ENCODE measurements at regions not wholly inside any gene's neighbourhood (a gene's known extent, or its start where the extent isn't known, plus 50 kb on each side); places are given as distances from the start of the nearest gene placed in this dataset.

DNA sequence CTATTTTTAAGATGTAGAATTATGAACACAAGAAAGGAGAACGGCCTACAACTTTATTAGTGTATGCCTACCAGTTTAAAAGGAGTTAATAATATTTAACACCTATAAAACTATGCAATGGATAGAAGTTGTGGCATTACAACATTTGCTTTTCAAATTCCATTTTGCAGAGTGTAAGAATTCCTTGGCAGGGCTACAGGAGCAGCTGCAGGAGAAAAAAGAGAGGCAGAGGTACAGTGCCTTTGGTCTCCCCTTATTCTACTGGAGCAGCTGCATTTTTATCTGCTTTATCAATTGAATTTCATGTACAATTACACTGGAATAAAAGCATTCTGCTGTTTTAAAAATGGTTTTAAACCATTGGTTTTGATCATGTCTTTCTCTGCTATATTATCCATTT lies 145.7 kb upstream of the KCNH8 start:
- H3K27me3 ChIP-seq (replicated peaks in 1 of 4; ENCODE audit: control insufficient read depth in 3 of 4, extremely low read depth in 1 of 4, insufficient read depth in 3 of 4, low read length in 3 of 4): no peaks in the 10 kb centered on the region
- no peak overlapping the region for H3K18ac ChIP-seq (ENCODE audit: extremely low read depth, low read length)
- POLR2A ChIA-PET (ENCODE audit: partially characterized antibody): no interaction called here
- CTCF ChIA-PET (ENCODE audit: partially characterized antibody): interaction anchor here (1.6 kb wide), 1 partner anchor 155 kb away, joined by 6 read pairs; no protein-coding TSS in a partner anchor
- no peak overlapping the region for H2BK20ac ChIP-seq (ENCODE audit: low read length)
- no peaks in the 10 kb centered on the region for H3K79me1 ChIP-seq (ENCODE audit: low read depth, low read length)
- no peak overlapping the region for H3K4ac ChIP-seq (replicated peaks; ENCODE audit: insufficient read length, low read depth, low read length)
- H3K56ac ChIP-seq (replicated peaks; ENCODE audit: insufficient read length, low read depth, low read length): no peak overlapping the region
- H3K14ac ChIP-seq (ENCODE audit: insufficient read length): no peak overlapping the region
- no peak overlapping the region for H2BK15ac ChIP-seq (ENCODE audit: low read length)
- H2AK5ac ChIP-seq (ENCODE audit: low read depth, low read length): no peak overlapping the region
- no peaks in the 10 kb centered on the region for H3K4me1 ChIP-seq (replicated peaks in 1 of 4; ENCODE audit: control insufficient read depth in 3 of 4, insufficient read depth in 4 of 4, low read length in 3 of 4)
- no peak overlapping the region for H3K9ac ChIP-seq (replicated peaks in 1 of 4; ENCODE audit: extremely low read depth in 1 of 4, low read depth in 3 of 4, low read length in 3 of 4)
- H3K4me3 ChIP-seq (ENCODE audit: extremely low read depth in 1 of 4, insufficient read depth in 2 of 4, low read depth in 3 of 4, low read length in 4 of 4): no peak overlapping the region
- no peak overlapping the region for H2AFZ ChIP-seq (ENCODE audit: low read length)
- no peak for TF ChIP-seq GTF2F1 (IDR thresholded peaks at IDR 0.05; ENCODE audit: borderline replicate concordance, low read depth, low read length)
- no peak for TF ChIP-seq CEBPB (IDR thresholded peaks at IDR 0.05; ENCODE audit: low read depth, low read length)
- TF ChIP-seq, protein P1, sequence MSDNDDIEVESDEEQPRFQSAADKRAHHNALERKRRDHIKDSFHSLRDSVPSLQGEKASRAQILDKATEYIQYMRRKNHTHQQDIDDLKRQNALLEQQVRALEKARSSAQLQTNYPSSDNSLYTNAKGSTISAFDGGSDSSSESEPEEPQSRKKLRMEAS (IDR thresholded peaks at IDR 0.05): no peak
- no peak for TF ChIP-seq TEAD4 (IDR thresholded peaks at IDR 0.05; ENCODE audit: low read depth, low read length)
- TF ChIP-seq SUZ12 (IDR thresholded peaks at IDR 0.05; ENCODE audit: low read length): no peak
- no peak for TF ChIP-seq POU5F1 (IDR thresholded peaks at IDR 0.05; ENCODE audit: low read depth, low read length)
- no peaks in the 10 kb centered on the region for H4K20me1 ChIP-seq (replicated peaks in 1 of 2; ENCODE audit: control insufficient read depth in 1 of 2, insufficient read depth in 2 of 2, low read length in 2 of 2)
- no peak overlapping the region for H3K27ac ChIP-seq (ENCODE audit: low read depth, low read length)
- no peak overlapping the region for H2BK5ac ChIP-seq (ENCODE audit: low read depth, low read length)
- H3K23me2 ChIP-seq (ENCODE audit: low read depth, low read length): no peaks in the 10 kb centered on the region
- no peak overlapping the region for H2BK120ac ChIP-seq (replicated peaks; ENCODE audit: low read depth, low read length)
- H3K9me3 ChIP-seq (ENCODE audit: insufficient read depth in 2 of 2, low read depth in 1 of 2, low read length in 1 of 2): no peaks in the 10 kb centered on the region
- DNase-seq (ENCODE audit: low read depth in 1 of 2, low spot score in 2 of 2): no peak
- no peak overlapping the region for H4K8ac ChIP-seq (ENCODE audit: extremely low read depth, insufficient read depth, low read length)
- FAIRE-seq: no peak
- 88% methylated on average over 1 of the region's 1 CpG; no CpG with 5 or more reads in 1 of the 2 experiments for WGBS, 2 experiments (ENCODE audit: extremely low coverage in 1 of 2, insufficient coverage in 1 of 2, insufficient read length in 1 of 2, insufficient replicate concordance in 2 of 2, low coverage in 1 of 2, low lambda C conversion rate in 2 of 2, missing lambda C conversion rate in 1 of 2)
- H3K4me2 ChIP-seq (ENCODE audit: insufficient read depth in 1 of 2, low read depth in 2 of 2, low read length in 2 of 2): no peak overlapping the region
- no peaks in the 10 kb centered on the region for H3K79me2 ChIP-seq (ENCODE audit: control insufficient read depth in 1 of 2, insufficient read depth in 2 of 2, low read length in 2 of 2)
- H4K91ac ChIP-seq (replicated peaks; ENCODE audit: insufficient read length, low read length): no peak overlapping the region
- no peak overlapping the region for H4K5ac ChIP-seq (ENCODE audit: insufficient read length, low read depth, low read length)
- no peak overlapping the region for H2BK12ac ChIP-seq (ENCODE audit: low read depth, low read length)
- H3K23ac ChIP-seq (ENCODE audit: insufficient read length): no peak overlapping the region
- H3K36me3 ChIP-seq (ENCODE audit: control insufficient read depth in 2 of 4, insufficient read depth in 4 of 4, low read length in 3 of 4): no peaks in the 10 kb centered on the region

All from H1 (cell line).